Mesenchymal stem cell (in vitro differentiated cells and primary cell): ENCODE measurements at regions not wholly inside any gene's neighbourhood (a gene's known extent, or its start where the extent isn't known, plus 50 kb on each side); places are given as distances from the start of the nearest gene placed in this dataset.

Experiments
- DNase-seq: peaks from one replicate; pipeline ENCODE4 v3.0.0-alpha.2; 2013
- H2AFZ ChIP-seq: one replicate; pipeline ENCODE4 v1.6.1; 2013; ENCODE audit warnings: low read depth, mild to moderate bottlenecking, control low read depth, inconsistent platforms, low read length, moderate library complexity
- H2AK5ac ChIP-seq: 2 replicates; pipeline ENCODE4 v1.6.1; 2013; ENCODE audit warnings: low read length, moderate library complexity, mild to moderate bottlenecking, inconsistent platforms; ENCODE audit not compliant: severe bottlenecking
- H2BK120ac ChIP-seq: one replicate; pipeline ENCODE4 v1.6.1; 2013; ENCODE audit warnings: low read depth, mild to moderate bottlenecking, inconsistent platforms, low read length, moderate library complexity
- H2BK12ac ChIP-seq, 2 experiments: one replicate each; pipeline ENCODE4 v1.6.1; 2013; ENCODE audit warnings: inconsistent platforms in 2 of 2, low read length in 2 of 2, mild to moderate bottlenecking in 2 of 2, moderate library complexity in 2 of 2, control low read depth in 1 of 2
- H2BK15ac ChIP-seq: one replicate; pipeline ENCODE4 v1.6.1; 2013; ENCODE audit warnings: mild to moderate bottlenecking, low read depth, inconsistent platforms; ENCODE audit not compliant: poor library complexity, severe bottlenecking
- H2BK5ac ChIP-seq: 2 replicates; pipeline ENCODE4 v1.6.1; 2013; ENCODE audit warnings: low read depth, mild to moderate bottlenecking, low read length, control low read depth, inconsistent platforms; ENCODE audit not compliant: poor library complexity, severe bottlenecking
- H3K14ac ChIP-seq, 2 experiments: one replicate each; pipeline ENCODE4 v1.6.1; 2013; ENCODE audit warnings: inconsistent platforms in 2 of 2, low read length in 2 of 2, control low read depth in 1 of 2, mild to moderate bottlenecking in 1 of 2, moderate library complexity in 1 of 2
- H3K18ac ChIP-seq, 2 experiments: one replicate each; pipeline ENCODE4 v1.6.1; 2013; ENCODE audit warnings: inconsistent platforms in 2 of 2, low read length in 2 of 2, control low read depth in 1 of 2, low read depth in 1 of 2, mild to moderate bottlenecking in 1 of 2
- H3K23ac ChIP-seq, 2 experiments: one replicate each; pipeline ENCODE4 v1.6.1; 2013; ENCODE audit warnings: inconsistent platforms in 2 of 2, low read length in 2 of 2, mild to moderate bottlenecking in 2 of 2, moderate library complexity in 2 of 2, control low read depth in 1 of 2
- H3K27ac ChIP-seq: 2 replicates; pipeline ENCODE4 v1.5.1; 2013; ENCODE audit warnings: mild to moderate bottlenecking, moderate library complexity, low read length, control low read depth, inconsistent platforms; ENCODE audit not compliant: poor library complexity, severe bottlenecking
- H3K27me3 ChIP-seq, 2 experiments: 2 replicates each; pipeline versions ENCODE4 v1.6.1 to v1.7.0; 2013; ENCODE audit warnings: low read length in 2 of 2, mild to moderate bottlenecking in 2 of 2, moderate library complexity in 2 of 2, control low read depth in 1 of 2, inconsistent platforms in 1 of 2; ENCODE audit not compliant: control insufficient read depth in 1 of 2, insufficient read depth in 1 of 2
- H3K36me3 ChIP-seq, 2 experiments: 2 replicates each; pipeline versions ENCODE4 v1.6.1 to v1.7.0; 2013; ENCODE audit warnings: low read length in 2 of 2, control low read depth in 1 of 2, inconsistent platforms in 1 of 2, low read depth in 1 of 2, mild to moderate bottlenecking in 1 of 2; ENCODE audit not compliant: insufficient read depth in 2 of 2, control insufficient read depth in 1 of 2
- H3K4ac ChIP-seq, 2 experiments: one replicate each; pipeline ENCODE4 v1.6.1; 2013; ENCODE audit warnings: inconsistent platforms in 2 of 2, low read length in 2 of 2, mild to moderate bottlenecking in 2 of 2, moderate library complexity in 2 of 2, control low read depth in 1 of 2, low read depth in 1 of 2
- H3K4me1 ChIP-seq: 2 replicates; pipeline ENCODE4 v1.6.1; 2013; ENCODE audit warnings: low read depth, low read length, control low read depth; ENCODE audit not compliant: control insufficient read depth, insufficient read depth
- H3K4me2 ChIP-seq: 2 replicates; pipeline ENCODE4 v1.6.1; 2013; ENCODE audit warnings: low read length, mild to moderate bottlenecking, inconsistent platforms; ENCODE audit not compliant: poor library complexity, severe bottlenecking
- H3K4me3 ChIP-seq, 2 experiments: 2 replicates each; pipeline versions ENCODE4 v1.5.1 to v1.7.0; 2013; ENCODE audit warnings: low read length in 2 of 2, mild to moderate bottlenecking in 2 of 2, control low read depth in 1 of 2, low read depth in 1 of 2; ENCODE audit not compliant: insufficient read depth in 1 of 2
- H3K79me1 ChIP-seq: replicated peaks from 2 replicates; pipeline ENCODE4 v1.6.1; 2013; ENCODE audit warnings: mild to moderate bottlenecking, control low read depth, low read length, inconsistent platforms; ENCODE audit not compliant: poor library complexity, severe bottlenecking
- H3K9ac ChIP-seq: 2 replicates; pipeline ENCODE4 v1.7.0; 2013; ENCODE audit warnings: mild to moderate bottlenecking, low read length, moderate library complexity
- H3K9me3 ChIP-seq: 2 replicates; pipeline ENCODE4 v1.7.0; 2013; ENCODE audit warnings: mild to moderate bottlenecking, low read length; ENCODE audit not compliant: control insufficient read depth
- H4K8ac ChIP-seq: one replicate; pipeline ENCODE4 v1.6.1; 2013; ENCODE audit warnings: inconsistent platforms, mild to moderate bottlenecking, low read length, moderate library complexity
- H4K91ac ChIP-seq: one replicate; pipeline ENCODE4 v1.6.1; 2013; ENCODE audit warnings: mild to moderate bottlenecking, low read length, inconsistent platforms
- WGBS: methylation state at CpG from one replicate; pipeline ENCODE4 v1.1.7; 2013; ENCODE audit warnings: mixed read lengths; 5-methylcytosine and 5-hydroxymethylcytosine counted together

DNA sequence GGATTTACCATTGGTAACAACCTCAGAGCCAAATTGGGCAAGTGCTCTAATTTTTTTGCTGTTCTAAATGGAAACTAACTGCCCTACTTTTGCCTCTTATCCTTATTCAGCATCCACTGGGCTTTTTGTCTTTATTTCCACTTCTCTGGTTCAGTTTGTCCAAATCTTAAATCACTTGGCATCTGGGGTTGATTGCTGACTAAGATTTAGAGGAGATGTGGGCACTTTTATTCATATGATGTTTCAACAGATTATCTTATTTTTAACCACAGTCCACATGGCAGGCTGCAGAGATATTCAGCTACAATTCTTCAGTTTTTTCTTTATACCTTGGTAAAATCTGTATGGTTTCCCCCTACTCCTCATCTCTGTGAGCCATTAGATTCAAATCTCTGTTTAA, 1161.4 kb upstream of the PCDH7 start:
- H3K9ac ChIP-seq: no peak overlapping the region
- H3K23ac ChIP-seq: no peak overlapping the region
- no peak overlapping the region for H2BK120ac ChIP-seq
- H3K4me1 ChIP-seq: no peaks in the 10 kb centered on the region
- no peak overlapping the region for H3K14ac ChIP-seq
- H3K4me3 ChIP-seq: no peak overlapping the region
- no peaks in the 10 kb centered on the region for H3K27me3 ChIP-seq
- H3K18ac ChIP-seq: no peak overlapping the region
- DNase-seq: no peak
- H2BK12ac ChIP-seq: no peak overlapping the region
- no peak overlapping the region for H3K4ac ChIP-seq
- H4K91ac ChIP-seq: no peak overlapping the region
- no peak overlapping the region for H4K8ac ChIP-seq
- H3K9me3 ChIP-seq: no peaks in the 10 kb centered on the region
- H3K79me1 ChIP-seq: no peaks in the 10 kb centered on the region
- H2BK5ac ChIP-seq: no peak overlapping the region
- H2BK15ac ChIP-seq: no peak overlapping the region
- H2AK5ac ChIP-seq: no peak overlapping the region
- H3K4me2 ChIP-seq: no peak overlapping the region
- no peak overlapping the region for H2AFZ ChIP-seq
- no peak overlapping the region for H3K27ac ChIP-seq
- no peaks in the 10 kb centered on the region for H3K36me3 ChIP-seq

DNA sequence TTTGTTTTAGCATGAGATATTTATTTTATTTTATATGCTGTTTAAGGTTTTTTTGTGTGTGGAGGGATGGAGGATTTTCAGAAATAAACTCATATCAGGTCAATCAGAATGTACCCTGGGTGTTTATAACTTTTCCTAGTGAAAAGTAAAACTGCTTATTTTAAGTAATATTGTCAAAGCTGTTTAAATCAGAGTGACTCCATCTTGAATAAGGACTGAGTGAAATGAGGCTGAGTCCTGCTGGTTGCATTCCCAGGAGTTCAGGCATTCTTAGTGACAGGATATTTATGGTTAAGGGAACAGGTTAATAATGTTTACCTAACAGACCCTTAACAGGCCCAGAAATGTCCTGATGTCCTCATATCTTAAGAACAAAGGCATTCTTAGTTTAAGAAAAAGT, 1160.9 kb upstream of the PCDH7 start:
- H3K27me3 ChIP-seq: no peaks in the 10 kb centered on the region
- H2AFZ ChIP-seq: no peak overlapping the region
- no peaks in the 10 kb centered on the region for H3K4me1 ChIP-seq
- H3K18ac ChIP-seq: no peak overlapping the region
- no peaks in the 10 kb centered on the region for H3K79me1 ChIP-seq
- H3K4ac ChIP-seq: no peak overlapping the region
- H4K8ac ChIP-seq: no peak overlapping the region
- H2AK5ac ChIP-seq: no peak overlapping the region
- H3K36me3 ChIP-seq: no peaks in the 10 kb centered on the region
- H3K14ac ChIP-seq: no peak overlapping the region
- no peak overlapping the region for H2BK5ac ChIP-seq
- no peak overlapping the region for H3K4me2 ChIP-seq
- no peak overlapping the region for H3K9ac ChIP-seq
- H2BK15ac ChIP-seq: no peak overlapping the region
- H3K23ac ChIP-seq: no peak overlapping the region
- no peak overlapping the region for H4K91ac ChIP-seq
- H2BK12ac ChIP-seq: no peak overlapping the region
- no peak overlapping the region for H3K4me3 ChIP-seq
- no peak overlapping the region for H2BK120ac ChIP-seq
- DNase-seq: no peak
- no peak overlapping the region for H3K27ac ChIP-seq
- no peaks in the 10 kb centered on the region for H3K9me3 ChIP-seq

DNA sequence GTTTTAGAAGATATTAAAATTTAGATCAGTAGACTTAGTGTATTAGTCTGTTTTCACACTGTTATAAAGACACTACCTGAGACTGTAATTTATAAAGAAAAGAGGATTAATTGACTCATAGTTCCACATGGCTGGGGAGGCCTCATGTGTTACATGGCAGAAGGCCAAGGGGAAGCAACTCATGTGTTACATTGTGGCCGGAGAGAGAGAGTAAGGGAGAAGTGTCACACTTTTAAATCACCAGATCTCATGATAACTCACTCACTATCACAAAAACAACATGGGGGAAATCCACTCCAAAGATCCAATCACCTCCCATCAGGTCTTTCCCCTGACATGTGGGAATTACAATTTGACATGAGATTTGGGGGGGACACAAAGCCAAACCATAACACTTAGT, 1159.7 kb upstream of the PCDH7 start:
- H3K14ac ChIP-seq: no peak overlapping the region
- H3K4me2 ChIP-seq: no peak overlapping the region
- no peak overlapping the region for H2BK15ac ChIP-seq
- no peak overlapping the region for H3K4ac ChIP-seq
- no peaks in the 10 kb centered on the region for H3K27me3 ChIP-seq
- no peak overlapping the region for H3K27ac ChIP-seq
- H3K79me1 ChIP-seq: no peaks in the 10 kb centered on the region
- no peak overlapping the region for H4K8ac ChIP-seq
- H3K9me3 ChIP-seq: no peaks in the 10 kb centered on the region
- H2BK120ac ChIP-seq: no peak overlapping the region
- H4K91ac ChIP-seq: no peak overlapping the region
- H2BK5ac ChIP-seq: no peak overlapping the region
- no peak for DNase-seq
- no peak overlapping the region for H2AK5ac ChIP-seq
- WGBS: 100% methylated on average over 1 of the region's 1 CpG
- H3K18ac ChIP-seq: no peak overlapping the region
- H2AFZ ChIP-seq: no peak overlapping the region
- H3K36me3 ChIP-seq: no peaks in the 10 kb centered on the region
- no peaks in the 10 kb centered on the region for H3K4me1 ChIP-seq
- no peak overlapping the region for H3K9ac ChIP-seq
- no peak overlapping the region for H3K23ac ChIP-seq
- no peak overlapping the region for H2BK12ac ChIP-seq
- no peak overlapping the region for H3K4me3 ChIP-seq

DNA sequence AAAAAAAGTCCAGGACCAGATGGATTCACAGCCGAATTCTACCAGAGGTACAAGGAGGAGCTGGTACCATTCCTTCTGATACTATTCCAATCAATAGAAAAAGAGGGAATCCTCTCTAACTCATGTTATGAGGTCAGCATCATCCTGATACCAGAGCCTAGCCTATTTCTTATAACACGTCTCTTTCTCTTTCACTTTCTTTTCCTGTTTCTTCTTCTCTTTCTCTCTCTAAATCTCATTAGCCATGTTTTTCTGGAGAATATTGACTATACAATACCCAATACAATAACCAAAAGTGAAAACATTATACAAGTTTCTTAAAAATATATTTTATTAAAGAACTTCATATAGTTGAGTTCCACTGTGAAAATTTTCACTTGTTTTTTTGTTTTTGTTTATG, 1154.9 kb upstream of the PCDH7 start:
- no peak overlapping the region for H2BK120ac ChIP-seq
- no peak overlapping the region for H3K4me2 ChIP-seq
- H2BK15ac ChIP-seq: no peak overlapping the region
- H2BK12ac ChIP-seq: no peak overlapping the region
- H3K9me3 ChIP-seq: no peaks in the 10 kb centered on the region
- H3K18ac ChIP-seq: no peak overlapping the region
- DNase-seq: no peak
- H3K27ac ChIP-seq: no peak overlapping the region
- H3K9ac ChIP-seq: no peak overlapping the region
- no peak overlapping the region for H2BK5ac ChIP-seq
- H3K36me3 ChIP-seq: no peaks in the 10 kb centered on the region
- no peak overlapping the region for H2AK5ac ChIP-seq
- H2AFZ ChIP-seq: no peak overlapping the region
- H3K4me1 ChIP-seq: no peaks in the 10 kb centered on the region
- H3K23ac ChIP-seq: no peak overlapping the region
- 78% methylated on average over 2 of the region's 2 CpGs for WGBS
- H3K27me3 ChIP-seq: no peaks in the 10 kb centered on the region
- no peak overlapping the region for H3K14ac ChIP-seq
- no peak overlapping the region for H3K4ac ChIP-seq
- no peaks in the 10 kb centered on the region for H3K79me1 ChIP-seq
- no peak overlapping the region for H4K8ac ChIP-seq
- no peak overlapping the region for H3K4me3 ChIP-seq
- no peak overlapping the region for H4K91ac ChIP-seq
